DND-41 (cell line): ENCODE measurements at regions not wholly inside any gene's neighbourhood (a gene's known extent, or its start where the extent isn't known, plus 50 kb on each side); places are given as distances from the start of the nearest gene placed in this dataset.

Experiments
- CTCF ChIP-seq: IDR thresholded peaks from 2 replicates; pipeline ENCODE4 v1.5.1; 2012; ENCODE audit warnings: borderline replicate concordance, low read length, moderate library complexity, mild to moderate bottlenecking; ENCODE audit not compliant: poor library complexity, severe bottlenecking; ENCODE audit errors: extremely low read depth
- EZH2 ChIP-seq: IDR thresholded peaks from 3 replicates; pipeline ENCODE4 v1.6.1; 2012; ENCODE audit warnings: borderline replicate concordance, low read depth, mild to moderate bottlenecking, moderate library complexity, low read length, inconsistent platforms; ENCODE audit not compliant: severe bottlenecking

- TF ChIP-seq EZH2 (no peak), CTCF (no peak)
These were observed 109.0 kb upstream of the GREM2 start for GRCh38 chr1:240720976-240721375.
